ENCODE measurements at regions not wholly inside any gene's neighbourhood (a gene's known extent, or its start where the extent isn't known, plus 50 kb on each side); places are given as distances from the start of the nearest gene placed in this dataset.

DNA sequence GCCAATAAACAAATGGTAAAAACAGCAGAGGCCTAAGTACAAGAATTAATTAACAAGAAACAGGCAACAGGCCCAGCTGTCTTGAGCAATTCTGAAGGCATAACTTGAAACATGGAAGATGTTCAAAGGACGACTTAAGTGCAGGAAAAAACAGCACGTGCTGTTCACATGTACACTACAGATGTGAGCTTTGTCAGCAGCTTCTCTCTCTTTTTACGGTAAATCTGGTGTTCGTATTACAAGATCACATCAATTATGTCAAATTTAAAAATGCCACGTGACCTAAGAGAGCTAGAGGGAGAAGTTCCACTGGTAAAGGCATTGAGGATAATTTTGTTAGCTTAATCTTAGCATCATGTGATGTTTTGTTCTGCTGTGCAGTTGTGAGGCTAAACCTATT, 281.1 kb downstream of the PSAT1 start:
- no peak for TF ChIP-seq ZFX (IDR thresholded peaks at IDR 0.05)
- TF ChIP-seq, protein P1, sequence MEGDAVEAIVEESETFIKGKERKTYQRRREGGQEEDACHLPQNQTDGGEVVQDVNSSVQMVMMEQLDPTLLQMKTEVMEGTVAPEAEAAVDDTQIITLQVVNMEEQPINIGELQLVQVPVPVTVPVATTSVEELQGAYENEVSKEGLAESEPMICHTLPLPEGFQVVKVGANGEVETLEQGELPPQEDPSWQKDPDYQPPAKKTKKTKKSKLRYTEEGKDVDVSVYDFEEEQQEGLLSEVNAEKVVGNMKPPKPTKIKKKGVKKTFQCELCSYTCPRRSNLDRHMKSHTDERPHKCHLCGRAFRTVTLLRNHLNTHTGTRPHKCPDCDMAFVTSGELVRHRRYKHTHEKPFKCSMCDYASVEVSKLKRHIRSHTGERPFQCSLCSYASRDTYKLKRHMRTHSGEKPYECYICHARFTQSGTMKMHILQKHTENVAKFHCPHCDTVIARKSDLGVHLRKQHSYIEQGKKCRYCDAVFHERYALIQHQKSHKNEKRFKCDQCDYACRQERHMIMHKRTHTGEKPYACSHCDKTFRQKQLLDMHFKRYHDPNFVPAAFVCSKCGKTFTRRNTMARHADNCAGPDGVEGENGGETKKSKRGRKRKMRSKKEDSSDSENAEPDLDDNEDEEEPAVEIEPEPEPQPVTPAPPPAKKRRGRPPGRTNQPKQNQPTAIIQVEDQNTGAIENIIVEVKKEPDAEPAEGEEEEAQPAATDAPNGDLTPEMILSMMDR (conservative IDR thresholded peaks at IDR 0.05): no peak
- no peak overlapping the region for H3K27ac ChIP-seq

DNA sequence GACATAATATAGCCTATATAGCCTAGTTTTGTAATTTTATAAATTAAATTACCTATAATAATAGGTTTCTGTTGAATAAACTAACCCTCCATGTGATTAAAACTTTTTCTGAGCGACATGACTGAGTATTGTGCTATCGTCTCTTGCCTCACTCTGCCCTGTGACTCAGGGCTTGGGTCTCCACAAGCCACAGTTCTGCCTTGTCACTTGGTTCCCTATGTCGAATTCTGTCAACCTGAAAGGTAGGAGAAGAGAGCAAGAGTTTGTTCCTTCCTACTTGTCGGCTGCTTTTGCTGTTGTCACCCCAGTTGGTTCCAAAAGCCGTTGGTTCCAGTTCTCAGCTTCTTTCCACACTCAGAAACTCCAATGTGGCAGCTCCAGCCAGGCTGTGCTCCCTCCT, 285.9 kb downstream of the PSAT1 start:
- TF ChIP-seq, protein P1 (conservative IDR thresholded peaks at IDR 0.05): no peak
- no peak for TF ChIP-seq ZFX (IDR thresholded peaks at IDR 0.05)
- H3K27ac ChIP-seq: no peak overlapping the region

GRCh38 chr9:78584589-78584988, 287.7 kb downstream of the PSAT1 start:
- H3K27ac ChIP-seq: no peak overlapping the region
- no peak for TF ChIP-seq ZFX (IDR thresholded peaks at IDR 0.05)
- TF ChIP-seq, protein P1 (conservative IDR thresholded peaks at IDR 0.05): no peak

- no peak overlapping the region for H3K27ac ChIP-seq
- no peak for TF ChIP-seq ZFX (IDR thresholded peaks at IDR 0.05)
- TF ChIP-seq, protein P1 (conservative IDR thresholded peaks at IDR 0.05): no peak
Measured at GRCh38 chr9:78585909-78586308, 289.0 kb downstream of the PSAT1 start.

- no peak overlapping the region for H3K27ac ChIP-seq
- no peak for TF ChIP-seq ZFX (IDR thresholded peaks at IDR 0.05)
- TF ChIP-seq, protein P1 (conservative IDR thresholded peaks at IDR 0.05): no peak
Measured at GRCh38 chr9:78590068-78590467, 293.1 kb downstream of the PSAT1 start.

GRCh38 chr9:78592811-78593210, 295.9 kb downstream of the PSAT1 start:
- H3K27ac ChIP-seq: no peak overlapping the region
- TF ChIP-seq ZFX (IDR thresholded peaks at IDR 0.05): no peak
- TF ChIP-seq, protein P1 (conservative IDR thresholded peaks at IDR 0.05): no peak

- TF ChIP-seq, protein P1 (conservative IDR thresholded peaks at IDR 0.05): no peak
- no peak for TF ChIP-seq ZFX (IDR thresholded peaks at IDR 0.05)
- no peak overlapping the region for H3K27ac ChIP-seq
Measured at GRCh38 chr9:78595200-78595945, 298.4 kb downstream of the PSAT1 start.
